Esophagus muscularis mucosa (tissue), 3 donors: ENCODE measurements at regions not wholly inside any gene's neighbourhood (a gene's known extent, or its start where the extent isn't known, plus 50 kb on each side); places are given as distances from the start of the nearest gene placed in this dataset.

Source experiments
- POLR2A ChIP-seq: fragments of 450-650 bp; IDR thresholded peaks from one replicate; pipeline ENCODE4 v1.6.1; 2017; ENCODE audit warnings: antibody characterized with exemption, moderate library complexity, mild to moderate bottlenecking, low read depth
- POLR2AphosphoS5 ChIP-seq, 2 donors: sonication (generic); formaldehyde crosslinking; IDR thresholded peaks; one replicate each; pipeline ENCODE4 v1.6.1; 2017; ENCODE audit warnings: antibody characterized with exemption in 2 of 2
- TF ChIP-seq, protein P1 (sequence below), 3 experiments: fragments of 200-600 bp in 2 of 3; fragments of 450-650 bp in 1 of 3; sonication (generic) in 2 of 3; IDR thresholded peaks; one replicate each; pipeline ENCODE4 v1.5.1; 2017 to 2019; ENCODE audit warnings: antibody characterized with exemption in 3 of 3, mild to moderate bottlenecking in 2 of 3, moderate library complexity in 1 of 3

DNA sequence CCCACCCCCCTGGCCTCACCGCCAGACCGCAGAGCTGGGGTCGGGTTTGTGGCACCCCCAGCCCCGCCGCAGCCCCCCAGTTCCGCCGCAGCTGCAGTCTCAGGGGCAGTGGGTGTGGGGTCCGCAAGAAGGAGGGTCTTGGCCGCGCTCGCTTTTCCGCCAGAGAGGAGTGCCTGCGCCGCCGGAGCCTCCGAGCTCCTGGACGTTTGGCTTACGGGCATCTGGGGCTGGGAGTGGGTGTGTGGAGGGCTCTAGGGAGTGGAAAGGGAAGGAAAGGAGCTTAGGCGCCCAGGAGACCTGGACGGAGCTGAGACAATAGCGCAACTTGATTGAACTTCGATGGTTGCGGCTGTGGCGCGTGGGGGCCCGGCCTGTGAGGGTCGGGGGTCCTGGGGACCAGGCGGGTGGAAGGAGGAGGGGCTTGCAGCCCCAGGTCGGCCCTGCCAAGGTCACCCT lies 88.8 kb upstream of the IPO9 start:
- no peak for TF ChIP-seq POLR2A
- TF ChIP-seq, protein P1, sequence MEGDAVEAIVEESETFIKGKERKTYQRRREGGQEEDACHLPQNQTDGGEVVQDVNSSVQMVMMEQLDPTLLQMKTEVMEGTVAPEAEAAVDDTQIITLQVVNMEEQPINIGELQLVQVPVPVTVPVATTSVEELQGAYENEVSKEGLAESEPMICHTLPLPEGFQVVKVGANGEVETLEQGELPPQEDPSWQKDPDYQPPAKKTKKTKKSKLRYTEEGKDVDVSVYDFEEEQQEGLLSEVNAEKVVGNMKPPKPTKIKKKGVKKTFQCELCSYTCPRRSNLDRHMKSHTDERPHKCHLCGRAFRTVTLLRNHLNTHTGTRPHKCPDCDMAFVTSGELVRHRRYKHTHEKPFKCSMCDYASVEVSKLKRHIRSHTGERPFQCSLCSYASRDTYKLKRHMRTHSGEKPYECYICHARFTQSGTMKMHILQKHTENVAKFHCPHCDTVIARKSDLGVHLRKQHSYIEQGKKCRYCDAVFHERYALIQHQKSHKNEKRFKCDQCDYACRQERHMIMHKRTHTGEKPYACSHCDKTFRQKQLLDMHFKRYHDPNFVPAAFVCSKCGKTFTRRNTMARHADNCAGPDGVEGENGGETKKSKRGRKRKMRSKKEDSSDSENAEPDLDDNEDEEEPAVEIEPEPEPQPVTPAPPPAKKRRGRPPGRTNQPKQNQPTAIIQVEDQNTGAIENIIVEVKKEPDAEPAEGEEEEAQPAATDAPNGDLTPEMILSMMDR (IDR thresholded peaks at IDR 0.05) = no peak
- no peak for TF ChIP-seq POLR2AphosphoS5 (IDR thresholded peaks at IDR 0.05)
